ENCODE measurements at regions not wholly inside any gene's neighbourhood (a gene's known extent, or its start where the extent isn't known, plus 50 kb on each side); places are given as distances from the start of the nearest gene placed in this dataset.

DNA sequence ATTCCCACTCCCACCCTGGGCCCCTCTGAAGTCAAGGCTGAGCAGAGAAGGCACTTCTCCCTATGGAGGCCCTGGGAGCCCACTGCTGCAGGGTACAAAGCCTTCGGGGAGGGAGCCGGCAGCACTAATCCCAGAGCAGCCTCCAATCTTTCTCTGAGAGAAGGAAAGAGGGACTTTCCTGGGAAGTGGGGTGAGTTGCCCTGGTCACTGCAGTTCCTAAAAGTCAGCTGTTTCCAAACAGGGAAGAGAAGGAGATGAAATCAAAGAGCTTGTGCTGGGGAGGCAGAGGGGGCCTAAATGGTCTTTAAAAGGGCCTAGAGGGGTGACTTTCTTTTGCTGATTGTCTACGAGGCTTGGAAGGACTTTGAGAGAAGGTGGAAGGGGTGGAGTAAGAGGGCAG lies 264.7 kb downstream of the TNS1 start:
- Histone ChIP-seq H3K4me2 (ENCODE audit: low read length) (peak overlapping the region; percentile 12), H3K27ac (peak overlapping the region; percentile 99), H3K36me3 (ENCODE audit: control insufficient read depth, insufficient read depth, low read length) (no peaks in the 10 kb centered on the region), H3K9me3 (ENCODE audit: control insufficient read depth, low read length) (no peaks in the 10 kb centered on the region), H3K9ac (peak overlapping the region; percentile 48), H3K79me2 (peaks cover 22% of the 10 kb centered on the region), H3K4me3 (ENCODE audit: low read depth, low read length) (no peak overlapping the region), H3K4me1 (peaks cover 86% of the 10 kb centered on the region), H2AFZ (no peak overlapping the region), H3K27me3 (ENCODE audit: control insufficient read depth, insufficient read depth, low read length) (no peaks in the 10 kb centered on the region)
- TF ChIP-seq, protein P1, sequence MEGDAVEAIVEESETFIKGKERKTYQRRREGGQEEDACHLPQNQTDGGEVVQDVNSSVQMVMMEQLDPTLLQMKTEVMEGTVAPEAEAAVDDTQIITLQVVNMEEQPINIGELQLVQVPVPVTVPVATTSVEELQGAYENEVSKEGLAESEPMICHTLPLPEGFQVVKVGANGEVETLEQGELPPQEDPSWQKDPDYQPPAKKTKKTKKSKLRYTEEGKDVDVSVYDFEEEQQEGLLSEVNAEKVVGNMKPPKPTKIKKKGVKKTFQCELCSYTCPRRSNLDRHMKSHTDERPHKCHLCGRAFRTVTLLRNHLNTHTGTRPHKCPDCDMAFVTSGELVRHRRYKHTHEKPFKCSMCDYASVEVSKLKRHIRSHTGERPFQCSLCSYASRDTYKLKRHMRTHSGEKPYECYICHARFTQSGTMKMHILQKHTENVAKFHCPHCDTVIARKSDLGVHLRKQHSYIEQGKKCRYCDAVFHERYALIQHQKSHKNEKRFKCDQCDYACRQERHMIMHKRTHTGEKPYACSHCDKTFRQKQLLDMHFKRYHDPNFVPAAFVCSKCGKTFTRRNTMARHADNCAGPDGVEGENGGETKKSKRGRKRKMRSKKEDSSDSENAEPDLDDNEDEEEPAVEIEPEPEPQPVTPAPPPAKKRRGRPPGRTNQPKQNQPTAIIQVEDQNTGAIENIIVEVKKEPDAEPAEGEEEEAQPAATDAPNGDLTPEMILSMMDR (IDR thresholded peaks at IDR 0.05) = no peak

DNA sequence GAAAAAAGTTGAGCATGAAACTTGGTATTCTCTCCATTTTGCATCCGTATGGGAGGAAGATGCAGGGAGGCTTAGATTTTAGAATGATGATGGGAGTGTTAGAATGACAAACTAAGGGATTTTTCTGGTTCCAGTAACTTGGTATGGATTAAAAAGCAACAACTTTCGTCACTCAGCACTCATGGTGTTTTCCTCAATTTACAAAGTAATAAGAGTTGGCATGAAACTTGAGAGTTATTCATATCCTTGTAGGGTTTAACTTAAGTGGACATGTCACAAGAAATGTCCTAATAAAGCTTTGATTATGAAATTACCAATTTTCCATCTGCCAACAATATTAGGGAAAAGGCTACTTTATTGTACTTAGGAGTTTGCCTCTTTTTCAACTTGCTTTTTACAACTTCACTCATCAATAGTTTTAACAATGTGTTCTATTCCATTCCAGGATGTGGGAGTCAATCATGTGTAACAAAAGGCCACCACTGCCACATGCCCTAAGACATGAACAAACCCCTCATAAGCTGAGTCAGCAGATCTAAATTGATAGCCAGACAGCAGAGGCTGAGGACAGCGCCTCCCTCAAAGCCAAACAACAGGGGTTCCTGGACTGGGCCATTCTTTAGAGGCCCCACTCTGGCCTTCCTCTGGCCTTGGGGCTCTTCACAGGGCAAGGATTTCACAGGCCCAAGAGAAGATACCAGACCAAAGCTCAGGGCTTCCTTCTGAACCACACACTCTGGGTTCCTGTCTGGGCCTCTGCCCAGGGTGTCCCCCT lies 265.8 kb downstream of the TNS1 start:
- no peaks in the 10 kb centered on the region for H3K9me3 ChIP-seq (ENCODE audit: control insufficient read depth, low read length)
- peak overlapping the region; percentile 13 for H3K4me2 ChIP-seq (ENCODE audit: low read length)
- peaks cover 20% of the 10 kb centered on the region for H3K79me2 ChIP-seq
- H3K27me3 ChIP-seq (ENCODE audit: control insufficient read depth, insufficient read depth, low read length) = no peaks in the 10 kb centered on the region
- peak overlapping the region; percentile 9 for H3K9ac ChIP-seq
- H3K27ac ChIP-seq = peak overlapping the region; percentile 99
- no peaks in the 10 kb centered on the region for H3K36me3 ChIP-seq (ENCODE audit: control insufficient read depth, insufficient read depth, low read length)
- no peak overlapping the region for H3K4me3 ChIP-seq (ENCODE audit: low read depth, low read length)
- H2AFZ ChIP-seq = no peak overlapping the region
- TF ChIP-seq, protein P1 (IDR thresholded peaks at IDR 0.05) = no peak
- peaks cover 88% of the 10 kb centered on the region for H3K4me1 ChIP-seq

DNA sequence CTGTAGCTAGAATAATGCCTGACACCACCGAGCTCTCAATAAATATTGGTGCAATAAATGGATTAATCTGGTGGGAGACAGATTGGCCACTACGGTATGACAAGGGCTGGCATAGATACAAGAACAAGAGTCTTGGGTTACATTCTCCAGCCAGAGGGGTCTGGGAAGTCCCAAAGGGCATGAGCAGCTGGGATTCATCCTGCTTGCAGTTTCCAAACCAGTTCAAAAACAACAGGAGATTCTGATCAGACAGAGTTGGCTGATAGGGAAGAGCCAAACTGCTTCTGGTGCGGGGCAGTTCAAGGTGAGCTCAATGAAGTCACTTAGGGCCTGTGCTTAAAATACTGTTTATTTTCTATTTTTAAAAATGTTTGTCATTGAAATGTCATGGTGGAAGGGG lies 266.9 kb downstream of the TNS1 start:
- Histone ChIP-seq H3K9me3 (ENCODE audit: control insufficient read depth, low read length) (no peaks in the 10 kb centered on the region), H3K4me1 (peaks cover 82% of the 10 kb centered on the region), H3K9ac (no peak overlapping the region), H3K27ac (peak overlapping the region; percentile 99), H3K36me3 (ENCODE audit: control insufficient read depth, insufficient read depth, low read length) (no peaks in the 10 kb centered on the region), H3K4me3 (ENCODE audit: low read depth, low read length) (no peak overlapping the region), H3K79me2 (peaks cover 23% of the 10 kb centered on the region), H3K4me2 (ENCODE audit: low read length) (peak overlapping the region; percentile 13), H3K27me3 (ENCODE audit: control insufficient read depth, insufficient read depth, low read length) (no peaks in the 10 kb centered on the region), H2AFZ (no peak overlapping the region)
- TF ChIP-seq, protein P1 (IDR thresholded peaks at IDR 0.05) = no peak

DNA sequence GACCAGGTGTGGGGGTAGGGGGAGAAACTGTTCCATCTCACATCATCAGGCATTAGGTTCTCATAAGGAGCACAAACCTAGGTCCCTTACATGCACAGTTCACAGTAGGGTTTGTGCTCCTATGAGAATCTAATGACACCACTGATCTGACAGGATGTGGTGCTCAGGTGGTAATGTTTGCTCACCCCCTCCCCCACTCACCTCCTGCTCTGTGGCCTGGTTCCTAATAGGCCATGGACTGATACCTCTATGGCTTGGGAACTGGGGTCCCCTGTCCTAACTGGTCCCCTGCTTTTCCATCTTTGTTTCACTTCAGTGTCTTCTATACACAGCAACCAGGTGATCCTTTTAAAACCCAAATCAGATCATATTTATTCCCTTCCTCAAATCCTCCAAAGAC lies 267.8 kb downstream of the TNS1 start:
- H3K27ac ChIP-seq = peak overlapping the region; percentile 99
- H3K4me1 ChIP-seq = peaks cover 76% of the 10 kb centered on the region
- TF ChIP-seq, protein P1 (IDR thresholded peaks at IDR 0.05) = no peak

DNA sequence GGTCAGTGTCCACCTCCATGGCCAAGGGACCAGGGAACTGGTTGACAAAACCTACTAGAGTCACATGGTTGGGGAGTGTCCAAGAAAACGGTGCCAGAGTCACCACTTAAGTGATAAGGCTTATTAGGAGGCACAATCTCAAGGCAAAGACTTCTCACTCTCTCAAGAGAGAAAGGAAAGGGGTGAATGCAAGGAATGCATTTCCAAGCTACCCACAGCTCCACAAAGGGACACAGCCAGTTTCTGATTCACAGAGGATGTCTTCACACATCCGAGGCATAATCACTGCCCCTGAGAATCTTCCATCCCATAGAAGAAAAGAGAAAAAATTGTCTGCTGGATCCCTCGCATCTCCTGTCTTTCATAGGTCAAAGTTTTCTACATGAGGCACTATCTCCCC lies 269.3 kb downstream of the TNS1 start:
- peak overlapping the region; percentile 99 for H3K27ac ChIP-seq
- H3K79me2 ChIP-seq = peaks cover 31% of the 10 kb centered on the region

More for the DNA sequence above, 267.8 kb downstream of the TNS1 start:
- Histone ChIP-seq H3K4me3 (ENCODE audit: low read depth, low read length) (no peak overlapping the region), H3K9me3 (ENCODE audit: control insufficient read depth, low read length) (no peaks in the 10 kb centered on the region), H3K4me2 (ENCODE audit: low read length) (no peak overlapping the region), H3K79me2 (peaks cover 31% of the 10 kb centered on the region), H3K27me3 (ENCODE audit: control insufficient read depth, insufficient read depth, low read length) (no peaks in the 10 kb centered on the region), H3K36me3 (ENCODE audit: control insufficient read depth, insufficient read depth, low read length) (no peaks in the 10 kb centered on the region), H2AFZ (no peak overlapping the region), H3K9ac (no peak overlapping the region)

More for the DNA sequence above, 269.3 kb downstream of the TNS1 start:
- Histone ChIP-seq H3K9ac (no peak overlapping the region), H3K4me1 (peaks cover 72% of the 10 kb centered on the region), H3K9me3 (ENCODE audit: control insufficient read depth, low read length) (no peaks in the 10 kb centered on the region), H3K36me3 (ENCODE audit: control insufficient read depth, insufficient read depth, low read length) (no peaks in the 10 kb centered on the region), H3K4me2 (ENCODE audit: low read length) (no peak overlapping the region), H2AFZ (no peak overlapping the region), H3K27me3 (ENCODE audit: control insufficient read depth, insufficient read depth, low read length) (no peaks in the 10 kb centered on the region), H3K4me3 (ENCODE audit: low read depth, low read length) (no peak overlapping the region)
- TF ChIP-seq, protein P1 (IDR thresholded peaks at IDR 0.05) = no peak
